T-helper 2 cell (primary cell): ENCODE measurements at regions not wholly inside any gene's neighbourhood (a gene's known extent, or its start where the extent isn't known, plus 50 kb on each side); places are given as distances from the start of the nearest gene placed in this dataset.

ENCODE experiments used
- DNase-seq, 5 experiments: peaks; one replicate each; pipeline versions ENCODE4 v3.0.0 to v3.0.0-alpha.2; 2012 to 2022

DNA sequence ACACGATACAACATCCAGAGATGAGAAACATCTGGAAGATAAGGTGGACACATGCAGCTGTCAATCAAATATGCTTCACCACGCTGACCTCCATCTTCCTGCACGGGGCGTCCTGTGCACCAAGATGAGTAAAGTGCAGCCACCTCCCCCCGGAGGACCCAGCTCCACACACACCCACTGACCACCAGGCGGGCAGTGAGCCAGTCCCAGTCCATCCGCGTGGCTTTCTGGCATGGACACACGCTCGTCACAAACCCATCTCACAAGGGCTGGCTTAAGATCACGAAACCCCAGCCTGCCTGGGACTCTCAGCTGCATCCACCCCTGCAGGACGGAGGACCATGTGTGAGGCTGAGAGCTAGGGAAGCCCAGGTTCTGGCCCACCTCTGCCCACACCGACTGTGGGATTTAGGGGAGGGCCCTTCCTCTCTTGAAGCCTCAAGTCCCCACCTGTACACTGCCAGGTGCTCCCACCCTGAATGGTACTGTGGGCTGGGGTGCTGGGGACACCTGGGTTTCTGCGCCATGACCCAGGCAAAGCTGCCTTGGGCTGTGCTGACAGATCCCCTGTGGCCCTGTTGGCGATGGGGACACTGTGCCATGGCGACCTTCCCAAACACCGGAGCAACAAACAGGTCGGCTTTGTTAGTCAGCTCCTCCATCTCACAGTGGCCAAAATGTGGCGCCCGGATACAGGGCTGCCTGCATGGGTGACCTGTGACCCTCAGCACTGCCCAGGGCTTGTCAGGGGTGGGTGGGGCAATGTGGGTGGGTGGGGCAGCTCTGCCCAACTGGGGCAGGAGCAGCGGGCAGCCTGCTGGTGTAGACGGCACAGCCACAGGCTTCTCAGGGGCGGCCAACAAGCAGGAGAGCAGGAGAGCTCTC is 629.0 kb downstream of the TBC1D22A start:
- DNase-seq: no peak

DNA sequence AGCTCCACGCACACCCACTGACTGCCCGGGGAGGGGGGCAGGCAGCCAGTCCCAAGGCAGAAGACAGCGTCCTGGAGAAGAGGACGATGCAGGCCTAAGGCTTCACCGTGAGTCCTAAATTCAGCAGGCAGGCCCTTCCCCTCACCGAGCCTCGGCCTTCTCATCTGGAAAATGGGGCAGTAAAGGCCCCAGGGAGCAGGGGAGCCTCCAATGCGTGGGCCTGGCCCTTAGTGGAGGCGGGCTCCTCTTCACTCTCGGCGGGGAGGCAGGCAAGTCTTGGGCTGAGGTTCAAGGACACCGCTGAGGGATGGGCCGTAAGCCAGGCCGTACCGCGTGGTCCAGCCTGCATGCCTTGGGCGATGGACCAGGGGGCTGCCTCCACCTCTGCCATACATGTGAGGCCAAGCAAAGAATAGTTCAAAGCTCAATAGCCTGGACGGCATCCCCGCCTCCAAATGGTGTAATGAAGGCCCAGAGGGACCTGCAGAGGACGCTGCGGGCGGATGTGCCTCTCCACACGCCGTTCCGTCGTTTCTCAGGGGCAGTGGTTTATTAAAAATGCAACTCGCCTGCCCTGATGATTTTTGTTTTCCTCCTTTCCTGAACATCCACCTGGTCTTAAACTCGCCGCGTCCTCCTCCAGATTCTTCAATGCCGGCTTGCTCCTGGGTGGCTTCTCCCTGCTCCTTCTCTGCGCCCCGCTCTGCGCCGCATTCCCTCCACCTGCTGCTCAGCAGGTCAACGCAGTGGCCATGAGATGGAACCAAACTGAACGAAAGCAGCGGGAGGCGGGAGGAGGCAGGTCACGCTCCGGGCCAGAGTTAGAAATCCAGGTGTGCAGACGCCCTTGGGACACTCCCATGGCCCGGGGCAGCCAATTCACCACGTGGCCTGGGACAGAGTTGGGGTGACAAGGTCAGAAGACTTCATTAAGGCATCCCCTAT is 627.8 kb downstream of the TBC1D22A start:
- DNase-seq: no peak

GRCh38 chr22:47389201-47389600 is 626.8 kb downstream of the TBC1D22A start:
- no peak for DNase-seq

DNA sequence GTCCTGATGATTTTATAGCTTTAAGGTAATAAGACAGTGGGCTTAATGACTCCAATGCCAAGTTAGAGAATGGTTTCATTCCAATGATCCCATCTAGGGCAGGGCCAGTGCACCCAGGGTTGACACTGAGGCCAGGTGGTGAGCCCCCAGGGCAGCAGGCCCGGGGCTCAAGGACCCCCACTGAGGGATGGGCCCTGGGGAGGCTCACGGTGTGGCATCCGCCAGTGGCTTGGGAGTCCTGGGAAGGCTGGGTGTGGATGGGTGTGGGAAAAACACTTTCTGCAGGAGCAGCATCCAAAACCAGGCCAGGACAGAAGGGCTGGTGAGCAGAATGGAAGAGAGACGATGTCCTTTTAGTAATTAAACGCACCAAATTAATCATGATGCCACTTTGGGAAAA is 626.3 kb downstream of the TBC1D22A start:
- no peak for DNase-seq

DNA sequence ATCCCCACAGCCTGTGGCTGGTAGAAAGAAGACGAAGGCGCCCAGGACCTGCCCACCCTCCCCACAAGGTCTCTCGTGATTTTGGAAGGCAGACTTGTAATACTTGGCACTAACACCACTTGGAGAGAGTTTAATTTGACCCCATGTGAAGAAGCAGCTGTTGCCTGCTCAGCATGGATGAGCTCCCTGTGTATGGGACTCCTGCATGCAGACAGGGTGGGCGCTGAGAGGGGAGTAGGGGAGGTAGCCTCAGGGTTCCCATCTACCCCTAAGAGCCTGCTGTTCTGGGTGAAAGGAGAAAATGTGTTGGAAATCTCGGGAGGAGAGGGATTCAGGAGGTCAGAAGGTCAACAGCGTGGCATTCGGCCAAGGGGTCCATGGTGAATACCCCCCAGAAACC is 625.9 kb downstream of the TBC1D22A start:
- no peak for DNase-seq

- DNase-seq: no peak
These were observed 624.5 kb downstream of the TBC1D22A start for GRCh38 chr22:47386812-47387510.

GRCh38 chr22:47384977-47385376 is 622.5 kb downstream of the TBC1D22A start:
- DNase-seq: no peak

DNA sequence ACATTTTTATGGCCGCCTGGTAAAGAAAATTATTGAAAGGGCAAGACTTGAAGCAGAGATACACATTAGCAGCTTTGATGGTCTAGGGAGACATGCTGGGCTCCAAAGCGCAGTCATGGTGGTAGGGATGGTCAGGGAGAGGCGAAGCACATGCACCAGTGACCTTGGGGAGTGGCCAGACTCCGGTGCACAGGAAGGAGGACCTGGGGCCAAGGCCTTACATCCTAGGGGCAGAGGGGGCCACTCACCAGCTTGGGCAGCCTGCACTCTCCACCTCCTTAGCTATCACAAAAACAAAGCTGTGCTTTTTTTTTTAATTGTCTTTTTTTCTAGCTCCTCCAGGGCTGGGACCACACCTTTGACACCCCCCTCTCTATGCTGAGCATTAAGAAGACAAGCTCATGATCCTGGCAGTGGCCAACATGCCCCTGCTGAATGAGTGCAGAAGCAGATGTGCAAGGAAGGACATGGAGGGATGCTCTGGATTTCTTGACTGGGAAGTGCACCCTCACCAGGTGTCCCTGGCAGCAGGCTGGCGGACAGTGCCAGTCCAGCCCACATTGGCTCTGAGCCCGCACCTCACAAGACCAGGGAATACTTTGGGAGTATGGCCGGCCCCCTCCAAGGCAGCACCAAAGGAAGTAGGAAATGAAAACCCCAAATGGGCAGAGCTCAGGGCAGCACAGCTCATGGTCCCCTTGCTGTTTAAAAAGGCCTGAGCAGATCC is 619.9 kb downstream of the TBC1D22A start:
- no peak for DNase-seq

- DNase-seq: no peak
These were observed 618.8 kb downstream of the TBC1D22A start for GRCh38 chr22:47381240-47381639.

DNA sequence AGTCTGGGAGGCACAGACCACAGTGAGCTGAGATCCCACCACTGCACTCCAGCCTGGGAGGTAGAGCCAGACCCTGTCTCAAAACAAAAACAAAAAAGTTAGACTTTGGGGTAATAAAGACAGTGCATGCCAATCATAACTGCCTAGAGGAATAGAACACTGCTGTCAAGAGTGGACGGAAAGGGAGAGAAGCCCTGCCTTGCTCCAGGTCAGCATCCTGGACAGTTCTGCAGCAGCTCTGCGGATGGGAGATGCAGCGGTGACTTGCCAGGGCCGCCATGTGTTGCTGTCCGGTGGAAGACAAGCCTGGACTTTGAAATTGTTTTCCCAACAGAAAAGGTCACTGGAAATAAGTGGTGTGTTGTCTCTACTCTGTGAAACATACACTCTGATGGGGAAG is 618.2 kb downstream of the TBC1D22A start:
- DNase-seq: no peak

DNA sequence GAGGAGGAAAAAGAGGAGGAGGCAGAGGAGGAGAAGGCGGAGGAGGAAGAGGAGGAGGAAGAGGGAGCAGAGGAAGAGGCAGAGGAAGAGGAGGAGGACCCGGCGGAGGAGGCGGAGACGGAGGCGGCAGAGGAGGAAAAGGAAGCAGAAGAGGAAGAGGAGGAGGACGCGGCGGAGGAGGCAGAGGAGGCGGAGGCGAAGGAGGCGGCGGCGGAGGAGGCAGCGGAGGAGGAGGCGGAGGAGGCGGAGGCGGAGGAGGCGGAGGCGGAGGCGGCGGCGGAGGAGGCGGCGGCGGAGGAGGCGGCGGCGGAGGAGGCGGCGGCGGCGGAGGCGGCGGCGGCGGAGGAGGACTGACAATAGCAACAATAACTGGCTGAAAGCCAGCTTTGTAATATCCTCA is 616.6 kb downstream of the TBC1D22A start:
- no peak for DNase-seq

GRCh38 chr22:47377926-47378560 is 615.6 kb downstream of the TBC1D22A start:
- DNase-seq: no peak

- DNase-seq: no peak
These were observed 614.6 kb downstream of the TBC1D22A start for GRCh38 chr22:47376901-47377505.

DNA sequence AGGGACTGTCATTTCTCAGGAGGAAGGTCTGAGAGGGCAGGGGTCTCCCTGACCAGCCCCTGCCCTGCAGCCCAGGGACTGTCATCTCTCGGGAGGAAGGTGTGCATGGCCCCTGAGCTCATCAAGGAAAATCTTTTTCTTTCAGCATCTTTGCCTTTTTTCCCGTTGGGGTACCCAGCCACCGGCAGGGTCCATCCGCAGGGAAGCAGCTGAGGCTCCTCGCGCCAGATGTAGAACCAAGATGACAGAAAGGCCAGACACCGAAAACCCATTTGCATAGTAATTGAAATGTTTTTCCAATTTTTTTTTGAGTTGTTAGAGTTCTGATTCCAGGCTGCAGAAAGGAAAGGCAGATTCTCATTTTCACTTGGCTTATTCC is 613.9 kb downstream of the TBC1D22A start:
- no peak for DNase-seq

- DNase-seq: no peak
These were observed 613.3 kb downstream of the TBC1D22A start for GRCh38 chr22:47375621-47376321.

DNA sequence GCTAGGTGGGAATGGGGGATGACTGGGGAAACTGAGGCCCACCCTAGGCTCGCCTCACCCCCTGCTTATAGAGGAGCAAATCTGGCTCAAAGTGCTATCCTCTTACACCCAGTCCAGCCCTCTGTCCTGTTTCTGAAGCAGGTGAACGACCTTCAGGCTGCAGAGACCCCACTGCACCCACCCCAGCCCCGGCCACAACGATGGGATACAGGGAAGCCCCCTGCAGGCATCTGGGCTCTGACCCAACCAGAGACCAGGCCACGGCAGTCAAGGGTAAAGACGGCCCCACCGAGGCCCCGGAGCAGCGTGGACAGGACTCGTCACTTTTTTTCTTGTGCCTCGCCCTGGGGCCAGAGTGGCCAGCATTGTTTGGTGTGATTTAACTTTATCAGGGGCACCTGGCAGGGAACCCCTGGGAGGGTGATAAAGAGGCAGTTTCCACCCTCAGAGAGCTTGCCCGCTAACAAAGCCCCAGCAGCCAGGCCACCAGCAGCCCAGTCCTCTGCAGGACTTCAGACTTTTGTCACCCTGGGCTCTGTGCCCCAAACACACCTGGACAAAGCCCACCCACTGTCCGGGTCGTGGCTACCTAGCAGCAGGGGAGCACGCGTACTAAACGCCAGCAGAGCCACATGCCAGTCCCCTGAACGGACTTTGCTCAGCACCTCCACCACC is 612.6 kb downstream of the TBC1D22A start:
- no peak for DNase-seq

DNA sequence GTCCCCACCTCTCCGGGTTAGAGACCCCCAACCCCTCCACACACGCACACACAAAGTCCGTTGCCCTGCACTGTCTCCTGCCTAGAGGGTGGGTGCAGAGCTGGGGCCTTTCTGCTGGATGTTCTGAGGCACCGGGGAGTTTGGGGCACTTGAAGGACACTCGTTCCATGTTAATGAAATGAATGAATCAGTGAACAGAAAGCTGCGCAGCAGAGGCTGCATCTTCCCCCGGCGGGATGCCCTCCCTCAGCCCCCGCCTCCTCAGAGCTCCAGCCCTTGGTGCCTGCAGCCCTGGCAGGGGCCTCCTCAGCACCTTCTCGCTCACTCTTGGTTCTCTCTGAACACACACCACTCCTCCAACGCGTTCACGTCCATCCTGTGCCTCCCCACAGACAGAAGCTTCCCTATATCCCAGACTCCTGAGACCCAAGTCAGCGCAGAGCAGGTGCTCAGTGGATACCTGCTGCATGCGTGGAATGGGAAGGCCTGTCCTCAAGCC is 611.9 kb downstream of the TBC1D22A start:
- no peak for DNase-seq

DNA sequence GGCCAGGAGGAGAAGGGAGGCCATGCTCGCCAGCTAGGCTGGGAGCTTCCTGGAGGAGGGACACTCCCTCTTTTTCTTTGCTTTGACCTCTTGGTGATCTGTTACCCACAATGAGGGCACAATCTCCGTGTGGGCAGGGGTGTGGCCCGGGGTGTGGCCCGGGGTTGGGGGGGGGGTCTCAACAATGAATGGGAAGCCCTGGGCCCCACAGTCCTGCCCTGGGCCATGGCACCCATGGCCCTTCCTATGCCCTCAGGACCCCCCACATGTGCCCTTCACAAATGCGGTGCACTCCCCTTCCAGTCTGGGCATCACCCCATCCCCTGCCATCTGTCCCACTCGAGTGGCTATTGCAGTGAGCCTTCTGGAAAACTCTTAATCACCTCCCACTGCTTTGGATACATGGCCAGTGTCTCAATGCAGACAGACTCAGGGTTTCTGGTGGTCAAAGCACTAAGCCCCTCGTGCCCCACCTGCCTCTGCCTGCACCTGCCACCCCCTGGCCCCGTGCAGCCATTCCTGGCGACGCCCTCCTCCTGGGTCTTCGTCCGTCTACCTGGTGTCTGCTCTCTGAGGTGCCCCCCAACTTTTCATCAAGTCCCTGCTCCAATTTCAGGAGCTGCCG is 611.3 kb downstream of the TBC1D22A start:
- no peak for DNase-seq

DNA sequence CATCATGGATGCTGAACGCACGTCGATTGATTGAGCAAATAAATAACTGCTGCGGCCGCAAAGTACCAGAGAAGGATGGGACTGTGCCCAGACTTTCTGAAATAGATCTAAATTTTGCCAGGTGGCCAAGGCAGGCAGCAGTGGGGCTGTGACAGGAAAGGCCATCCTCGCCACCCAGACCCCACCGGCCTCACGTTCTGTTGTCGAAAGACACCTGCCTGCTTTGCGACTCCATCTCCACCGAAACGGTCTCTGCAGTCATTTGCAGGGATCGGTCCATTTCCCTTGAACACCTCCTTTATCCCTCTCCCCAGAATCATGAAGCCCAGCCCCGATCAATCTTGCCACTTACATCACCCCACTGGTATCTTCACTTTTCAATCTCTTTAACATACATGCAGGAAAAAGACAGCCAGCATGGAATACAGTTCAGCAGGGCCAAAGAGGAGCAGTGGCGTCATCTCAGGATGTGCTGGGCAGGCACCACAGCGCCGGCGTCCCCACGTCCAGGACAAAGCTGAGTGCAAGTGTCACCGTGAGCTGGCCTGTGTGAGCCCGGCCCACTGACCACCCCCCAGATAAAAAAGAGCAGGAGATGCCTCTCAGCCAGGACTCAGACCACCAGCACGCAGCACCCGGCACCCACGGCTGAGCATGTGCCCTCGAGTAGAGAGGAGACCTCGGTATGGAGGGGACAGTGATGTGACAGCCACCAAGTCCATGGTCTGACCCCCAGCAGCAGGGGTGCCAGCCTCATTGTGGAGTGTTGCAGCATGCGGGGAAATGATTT is 610.3 kb downstream of the TBC1D22A start:
- no peak for DNase-seq
